ENCODE measurements at regions not wholly inside any gene's neighbourhood (a gene's known extent, or its start where the extent isn't known, plus 50 kb on each side); places are given as distances from the start of the nearest gene placed in this dataset.

GRCh38 chr20:24738981-24739633, 210.0 kb upstream of the CST7 start:
- no peak for DNase-seq (ENCODE audit: low read depth, low spot score)

GRCh38 chr20:24739746-24740145, 209.3 kb upstream of the CST7 start:
- DNase-seq (ENCODE audit: low read depth, low spot score): no peak

- no peak for DNase-seq (ENCODE audit: low read depth, low spot score)
Measured at GRCh38 chr20:24741493-24742072, 207.5 kb upstream of the CST7 start.

GRCh38 chr20:24742436-24742835, 206.6 kb upstream of the CST7 start:
- no peak for DNase-seq (ENCODE audit: low read depth, low spot score)

GRCh38 chr20:24742989-24743388, 206.1 kb upstream of the CST7 start:
- DNase-seq (ENCODE audit: low read depth, low spot score): no peak

GRCh38 chr20:24743641-24744040, 205.4 kb upstream of the CST7 start:
- no peak for DNase-seq (ENCODE audit: low read depth, low spot score)

- no peak for DNase-seq (ENCODE audit: low read depth, low spot score)
Measured at GRCh38 chr20:24744747-24745146, 204.3 kb upstream of the CST7 start.

GRCh38 chr20:24745206-24745605, 203.9 kb upstream of the CST7 start:
- DNase-seq (ENCODE audit: low read depth, low spot score): no peak

GRCh38 chr20:24745617-24746350, 203.3 kb upstream of the CST7 start:
- no peak for DNase-seq (ENCODE audit: low read depth, low spot score)

GRCh38 chr20:24746351-24746685, 202.8 kb upstream of the CST7 start:
- peak; percentile 51 for DNase-seq (ENCODE audit: low read depth, low spot score)

GRCh38 chr20:24747010-24747712, 201.9 kb upstream of the CST7 start:
- DNase-seq (ENCODE audit: low read depth, low spot score): no peak

GRCh38 chr20:24747881-24748595, 201.0 kb upstream of the CST7 start:
- DNase-seq (ENCODE audit: low read depth, low spot score): no peak

- no peak for DNase-seq (ENCODE audit: low read depth, low spot score)
Measured at GRCh38 chr20:24751551-24751950, 197.5 kb upstream of the CST7 start.

GRCh38 chr20:24752612-24753011, 196.5 kb upstream of the CST7 start:
- DNase-seq (ENCODE audit: low read depth, low spot score): no peak

- no peak for DNase-seq (ENCODE audit: low read depth, low spot score)
Measured at GRCh38 chr20:24753130-24753529, 195.9 kb upstream of the CST7 start.

- DNase-seq (ENCODE audit: low read depth, low spot score): no peak
Measured at GRCh38 chr20:24754691-24755090, 194.4 kb upstream of the CST7 start.

- no peak for DNase-seq (ENCODE audit: low read depth, low spot score)
Measured at GRCh38 chr20:24755411-24755922, 193.6 kb upstream of the CST7 start.

- no peak for DNase-seq (ENCODE audit: low read depth, low spot score)
Measured at GRCh38 chr20:24756292-24757025, 192.6 kb upstream of the CST7 start.

GRCh38 chr20:24761220-24762065, 187.6 kb upstream of the CST7 start:
- DNase-seq (ENCODE audit: low read depth, low spot score): no peak

GRCh38 chr20:24762371-24762770, 186.7 kb upstream of the CST7 start:
- DNase-seq (ENCODE audit: low read depth, low spot score): no peak

Measured in astrocyte of the hippocampus (primary cell).